GM12872 (cell line): ENCODE measurements at regions not wholly inside any gene's neighbourhood (a gene's known extent, or its start where the extent isn't known, plus 50 kb on each side); places are given as distances from the start of the nearest gene placed in this dataset.
A peak's percentile ranks its signal among the peaks of the same experiment; 100 is the strongest.

ENCODE experiments used
- CTCF ChIP-seq: IDR thresholded peaks from 3 replicates; pipeline ENCODE4 v1.5.1; 2011; ENCODE audit warnings: low read depth, mild to moderate bottlenecking, low read length, moderate library complexity; ENCODE audit not compliant: insufficient read depth

GRCh38 chr17:64797746-64798488 is 121.4 kb downstream of the LRRC37A3 start:
- TF ChIP-seq CTCF: peak; percentile 34; the same call in 2 of the 3 replicates

- TF ChIP-seq CTCF: no peak
These were observed 126.4 kb upstream of the SMURF2 start for GRCh38 chr17:64788286-64789060.

- no peak for TF ChIP-seq CTCF
These were observed 125.8 kb upstream of the SMURF2 start for GRCh38 chr17:64787921-64788271.

- TF ChIP-seq CTCF: no peak
These were observed 125.3 kb upstream of the SMURF2 start for GRCh38 chr17:64787255-64787920.

- TF ChIP-seq CTCF: no peak
These were observed 124.2 kb upstream of the SMURF2 start for GRCh38 chr17:64786337-64786736.

- TF ChIP-seq CTCF: no peak
These were observed 122.9 kb upstream of the SMURF2 start for GRCh38 chr17:64785011-64785421.

GRCh38 chr17:64784353-64785010 is 122.4 kb upstream of the SMURF2 start:
- no peak for TF ChIP-seq CTCF
